Tibial artery (tissue), 4 donors: ENCODE measurements at regions not wholly inside any gene's neighbourhood (a gene's known extent, or its start where the extent isn't known, plus 50 kb on each side); places are given as distances from the start of the nearest gene placed in this dataset.

Experiments used
- DNase-seq, 2 donors: peaks; one replicate each; pipeline ENCODE4 v3.0.0-alpha.2; 2019
- H3K27ac ChIP-seq, 2 donors: fragments of 200-600 bp; sonication (generic) in 1 of 2; 1 replicate in 1 of 2; 2 replicates in 1 of 2; pipeline ENCODE4 v1.5.1; 2018 to 2019; ENCODE audit warnings: mild to moderate bottlenecking in 1 of 2
- H3K27me3 ChIP-seq, 2 donors: fragments of 200-600 bp; sonication (generic) in 1 of 2; one replicate each; pipeline versions ENCODE4 v1.5.1 to v1.6.0; 2016 to 2019
- H3K36me3 ChIP-seq, 3 donors: fragments of 200-600 bp; sonication (generic) in 2 of 3; one replicate each; pipeline ENCODE4 v1.5.1; 2016 to 2019; ENCODE audit warnings: mild to moderate bottlenecking in 2 of 3
- H3K4me1 ChIP-seq, 4 donors: fragments of 200-600 bp; sonication (generic) in 2 of 4; 1 replicate in 3 of 4; 2 replicates in 1 of 4; pipeline ENCODE4 v1.5.1; 2016 to 2019
- H3K4me3 ChIP-seq, 2 donors: fragments of 200-600 bp; sonication (generic) in 1 of 2; 1 replicate in 1 of 2; 2 replicates in 1 of 2; pipeline ENCODE4 v1.5.1; 2018 to 2019; ENCODE audit warnings: mild to moderate bottlenecking in 2 of 2
- H3K9me3 ChIP-seq, 3 donors: fragments of 200-600 bp; sonication (generic) in 1 of 3; one replicate each; pipeline ENCODE4 v1.5.1; 2016 to 2019
- intact Hi-C: fragments of 100-400 bp; cut with DNase I; formaldehyde crosslinking; loops from one replicate; pipeline ENCODE4 v1.15.0; 2023; ENCODE audit warnings: low total_unique reads
- TF ChIP-seq, protein P1 (sequence below), 2 experiments: fragments of 200-600 bp in 1 of 2; fragments of 450-650 bp in 1 of 2; IDR thresholded peaks; one replicate each; pipeline ENCODE4 v1.5.1; 2017 to 2019; ENCODE audit warnings: antibody characterized with exemption in 2 of 2, mild to moderate bottlenecking in 1 of 2, moderate library complexity in 1 of 2

DNA sequence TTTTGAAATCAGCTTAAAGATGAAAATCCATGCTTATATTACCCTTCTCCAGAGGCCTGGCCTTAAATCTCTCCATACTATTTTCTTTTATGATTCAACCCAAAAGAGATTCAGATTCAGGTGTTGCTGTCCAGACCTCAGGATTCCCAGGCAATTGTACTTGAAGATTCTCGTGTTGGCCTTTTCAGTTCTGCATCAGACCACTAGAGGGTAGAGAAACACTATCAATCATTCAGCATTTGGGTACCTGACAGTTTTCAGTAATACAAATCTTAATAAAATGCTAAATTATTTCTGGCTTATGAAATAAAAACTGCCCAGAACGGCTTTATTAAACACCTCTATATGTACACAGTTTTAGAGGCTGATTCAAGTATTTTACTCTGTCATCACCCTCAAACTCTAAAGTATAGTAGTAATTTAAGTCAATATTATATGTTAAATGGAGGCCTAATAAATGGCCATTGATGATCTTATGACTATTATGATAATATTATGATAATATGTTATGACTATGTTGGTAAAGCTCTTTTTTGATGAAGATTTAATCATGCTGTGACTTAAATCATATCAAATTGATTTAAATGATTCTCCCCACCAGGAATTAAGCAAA is 301.1 kb downstream of the DUSP6 start:
- TF ChIP-seq, protein P1, sequence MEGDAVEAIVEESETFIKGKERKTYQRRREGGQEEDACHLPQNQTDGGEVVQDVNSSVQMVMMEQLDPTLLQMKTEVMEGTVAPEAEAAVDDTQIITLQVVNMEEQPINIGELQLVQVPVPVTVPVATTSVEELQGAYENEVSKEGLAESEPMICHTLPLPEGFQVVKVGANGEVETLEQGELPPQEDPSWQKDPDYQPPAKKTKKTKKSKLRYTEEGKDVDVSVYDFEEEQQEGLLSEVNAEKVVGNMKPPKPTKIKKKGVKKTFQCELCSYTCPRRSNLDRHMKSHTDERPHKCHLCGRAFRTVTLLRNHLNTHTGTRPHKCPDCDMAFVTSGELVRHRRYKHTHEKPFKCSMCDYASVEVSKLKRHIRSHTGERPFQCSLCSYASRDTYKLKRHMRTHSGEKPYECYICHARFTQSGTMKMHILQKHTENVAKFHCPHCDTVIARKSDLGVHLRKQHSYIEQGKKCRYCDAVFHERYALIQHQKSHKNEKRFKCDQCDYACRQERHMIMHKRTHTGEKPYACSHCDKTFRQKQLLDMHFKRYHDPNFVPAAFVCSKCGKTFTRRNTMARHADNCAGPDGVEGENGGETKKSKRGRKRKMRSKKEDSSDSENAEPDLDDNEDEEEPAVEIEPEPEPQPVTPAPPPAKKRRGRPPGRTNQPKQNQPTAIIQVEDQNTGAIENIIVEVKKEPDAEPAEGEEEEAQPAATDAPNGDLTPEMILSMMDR (IDR thresholded peaks at IDR 0.05): peak; percentile 92
- H3K9me3 ChIP-seq: no peaks in the 10 kb centered on the region
- H3K27me3 ChIP-seq: no peaks in the 10 kb centered on the region
- no peak overlapping the region for H3K4me3 ChIP-seq
- DNase-seq: no peak
- no peaks in the 10 kb centered on the region for H3K4me1 ChIP-seq
- no peaks in the 10 kb centered on the region for H3K36me3 ChIP-seq
- no peak overlapping the region for H3K27ac ChIP-seq
- intact Hi-C loops: loop anchor here (2.0 kb wide), 1 partner anchor 412 kb away; no protein-coding TSS in a partner anchor

DNA sequence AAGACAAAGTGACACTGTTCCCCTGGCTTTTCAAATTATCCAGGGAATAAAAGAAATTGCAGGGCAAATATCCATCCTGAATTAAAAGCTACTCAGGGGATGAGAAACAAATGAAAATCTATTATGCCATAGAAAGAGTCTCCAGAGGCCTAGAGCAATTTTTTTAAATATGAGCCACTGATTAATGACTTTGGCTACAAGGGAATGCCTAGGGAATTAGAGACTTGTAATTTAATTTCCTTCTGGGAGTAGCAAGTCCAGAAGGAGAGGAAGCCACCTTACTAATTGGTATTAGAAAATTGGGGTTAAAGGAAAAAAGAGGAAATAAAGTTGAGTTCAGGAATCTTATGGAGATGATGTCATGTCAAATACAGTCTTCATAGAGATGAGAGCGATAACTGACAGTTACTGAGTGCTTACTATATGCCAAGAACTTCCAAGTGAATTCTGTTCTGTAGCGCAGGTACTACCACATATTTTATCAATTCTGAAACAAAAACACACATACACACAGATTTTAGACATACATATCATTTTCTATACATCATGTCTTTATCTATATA is 304.4 kb downstream of the DUSP6 start:
- intact Hi-C loops: loop anchor here (10.0 kb wide), 1 partner anchor 477 kb away; the partner anchor contains the start of genes GALNT4 and POC1B
- H3K36me3 ChIP-seq: no peaks in the 10 kb centered on the region

DNA sequence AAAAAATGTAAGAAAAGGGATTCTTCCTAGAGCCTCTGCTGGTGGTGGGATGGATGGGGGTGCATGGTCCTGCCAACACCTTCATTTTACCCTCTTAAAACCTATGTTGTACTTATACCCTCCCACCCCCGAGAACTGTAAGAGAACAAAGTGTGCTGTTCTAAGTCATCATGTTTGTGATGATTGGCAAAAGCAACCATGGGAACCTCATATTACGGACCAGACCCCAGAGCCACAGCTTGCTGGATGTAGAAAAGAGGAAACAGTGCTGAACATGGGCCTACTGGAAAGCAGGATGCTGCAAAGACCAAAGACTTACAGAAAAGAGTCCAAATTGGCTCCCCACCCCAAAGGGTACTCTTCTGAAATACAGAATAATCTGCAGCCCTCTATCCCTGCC is 311.2 kb downstream of the DUSP6 start:
- intact Hi-C loops: loop anchor here (10.0 kb wide), 1 partner anchor 484 kb away; the partner anchor contains the start of genes GALNT4 and POC1B
- no peak overlapping the region for H3K27ac ChIP-seq
- DNase-seq: no peak
- H3K27me3 ChIP-seq: no peaks in the 10 kb centered on the region
- TF ChIP-seq, protein P1 (IDR thresholded peaks at IDR 0.05): no peak
- no peak overlapping the region for H3K4me3 ChIP-seq
- no peaks in the 10 kb centered on the region for H3K36me3 ChIP-seq
- no peaks in the 10 kb centered on the region for H3K4me1 ChIP-seq
- no peaks in the 10 kb centered on the region for H3K9me3 ChIP-seq

More for the DNA sequence above, 304.4 kb downstream of the DUSP6 start:
- H3K4me3 ChIP-seq: no peak overlapping the region
- TF ChIP-seq, protein P1 (IDR thresholded peaks at IDR 0.05): no peak
- no peaks in the 10 kb centered on the region for H3K9me3 ChIP-seq
- no peaks in the 10 kb centered on the region for H3K27me3 ChIP-seq
- DNase-seq: no peak
- H3K4me1 ChIP-seq: no peaks in the 10 kb centered on the region
- no peak overlapping the region for H3K27ac ChIP-seq

DNA sequence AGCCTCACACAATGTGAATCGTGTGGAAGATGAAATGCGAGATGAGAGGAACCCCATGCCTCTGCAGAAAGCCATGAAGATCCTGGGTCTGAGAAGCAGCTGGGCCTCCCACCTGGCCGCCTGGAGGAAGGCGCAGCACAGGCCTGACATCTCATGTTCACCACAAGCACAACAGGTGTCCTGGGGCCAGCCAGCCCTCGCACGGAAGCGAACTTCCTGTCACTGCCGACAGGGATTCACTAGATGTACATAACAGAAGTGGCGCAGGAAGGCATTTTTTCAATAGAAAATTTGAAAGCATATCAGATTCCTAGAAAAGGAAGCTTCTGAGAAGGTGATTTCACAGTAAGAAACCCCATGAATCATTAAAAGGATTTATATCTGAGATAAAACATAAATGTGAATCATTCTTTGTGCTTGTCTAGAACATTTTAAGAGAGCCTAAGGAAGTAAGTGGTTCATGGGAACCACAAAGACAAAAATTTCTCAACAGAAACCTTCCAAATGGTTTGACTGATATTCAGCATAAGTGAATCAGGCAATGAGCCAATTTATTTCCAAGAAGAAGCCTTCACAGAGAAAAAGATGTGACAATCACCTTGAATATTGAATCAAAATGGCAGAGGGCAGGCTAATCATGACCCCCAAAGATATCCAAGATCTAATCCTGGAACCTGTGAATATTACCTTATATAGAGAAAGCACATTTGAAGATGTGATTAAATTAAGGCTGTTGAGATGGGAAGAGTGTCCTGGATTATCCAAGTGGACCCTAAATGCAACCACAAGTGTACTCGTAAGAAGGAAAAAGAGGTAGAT is 311.9 kb downstream of the DUSP6 start:
- TF ChIP-seq, protein P1 (IDR thresholded peaks at IDR 0.05): no peak
- Histone ChIP-seq H3K4me3 (no peak overlapping the region), H3K36me3 (no peaks in the 10 kb centered on the region), H3K9me3 (no peaks in the 10 kb centered on the region), H3K27ac (no peak overlapping the region), H3K4me1 (no peaks in the 10 kb centered on the region), H3K27me3 (no peaks in the 10 kb centered on the region)
- no peak for DNase-seq
- intact Hi-C loops: loop anchor here (10.0 kb wide), 1 partner anchor 484 kb away; the partner anchor contains the start of genes GALNT4 and POC1B

DNA sequence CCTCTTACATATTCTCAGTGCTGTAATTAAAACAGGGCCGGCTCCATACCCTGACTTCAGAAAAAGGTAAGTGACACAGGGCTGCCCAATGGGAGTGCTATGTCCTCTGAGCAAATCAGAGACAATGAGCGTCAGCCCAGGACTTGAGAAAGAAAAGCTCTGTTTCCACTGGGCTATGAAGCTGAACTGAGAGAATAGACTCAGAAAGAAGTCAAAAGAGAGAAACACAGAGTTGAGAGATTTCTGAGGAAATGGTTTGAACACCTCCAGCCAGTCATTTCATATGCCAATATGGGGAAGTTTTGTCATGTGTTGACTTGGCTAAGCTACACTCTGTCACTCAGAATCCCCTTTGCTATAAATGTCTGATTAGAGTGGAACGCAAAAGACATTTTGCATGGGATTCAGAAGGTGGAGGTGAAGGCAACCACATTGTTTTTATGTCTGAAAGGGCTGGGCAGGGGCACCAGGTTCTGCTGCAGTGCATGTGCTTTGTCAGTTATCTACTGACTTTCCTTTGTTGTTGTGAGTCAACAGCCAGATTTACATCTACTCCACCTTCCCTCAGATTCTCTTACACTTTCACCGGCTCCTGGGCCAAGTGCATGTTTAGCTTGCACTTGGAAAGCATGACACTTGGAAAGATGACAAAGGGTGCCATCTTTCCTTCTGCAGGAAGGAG is 313.3 kb downstream of the DUSP6 start:
- no peaks in the 10 kb centered on the region for H3K4me1 ChIP-seq
- H3K36me3 ChIP-seq: no peaks in the 10 kb centered on the region
- H3K4me3 ChIP-seq: no peak overlapping the region
- H3K27me3 ChIP-seq: no peaks in the 10 kb centered on the region
- H3K27ac ChIP-seq: no peak overlapping the region
- DNase-seq: no peak
- intact Hi-C loops: no loop called here
- TF ChIP-seq, protein P1 (IDR thresholded peaks at IDR 0.05): no peak
- H3K9me3 ChIP-seq: no peaks in the 10 kb centered on the region
